H1 (cell line): ENCODE measurements at regions not wholly inside any gene's neighbourhood (a gene's known extent, or its start where the extent isn't known, plus 50 kb on each side); places are given as distances from the start of the nearest gene placed in this dataset.

Source experiments
- RBBP5 ChIP-seq: IDR thresholded peaks from 2 replicates; pipeline ENCODE4 v1.7.1; 2012; ENCODE audit warnings: low read depth, mild to moderate bottlenecking, inconsistent platforms, low read length, moderate library complexity, borderline replicate concordance
- RNF2 ChIP-seq: fragments of 200-900, 300-1000 bp; sonication (generic); IDR thresholded peaks from 2 replicates; pipeline ENCODE4 v1.7.1; 2016; ENCODE audit warnings: borderline replicate concordance, low read depth, mild to moderate bottlenecking, antibody characterized with exemption, low read length; ENCODE audit not compliant: poor library complexity, severe bottlenecking; ENCODE audit errors: missing control alignments
- RXRA ChIP-seq: IDR thresholded peaks from 2 replicates; pipeline ENCODE4 v1.6.1; 2011; ENCODE audit warnings: low read depth, mild to moderate bottlenecking, low read length, moderate library complexity; ENCODE audit not compliant: insufficient read depth
- TAF7 ChIP-seq: optimal IDR thresholded peaks from 2 replicates; pipeline ENCODE3; 2011; ENCODE audit warnings: low read depth, mild to moderate bottlenecking, inconsistent platforms, low read length, moderate library complexity, borderline replicate concordance

- no peak for TF ChIP-seq RXRA
- no peak for TF ChIP-seq RNF2
- no peak for TF ChIP-seq TAF7
- no peak for TF ChIP-seq RBBP5
Measured at GRCh38 chr3:127394984-127395662, 107.3 kb upstream of the PRR20G start (continued).
